Upper lobe of right lung (tissue), 1 donor: ENCODE measurements at regions not wholly inside any gene's neighbourhood (a gene's known extent, or its start where the extent isn't known, plus 50 kb on each side); places are given as distances from the start of the nearest gene placed in this dataset.

ENCODE experiments used
- ATAC-seq: fragments of 200-7000 bp; cut with Tn5 transposase; one replicate; pipeline ENCODE4 v1.9.1; 2020; ENCODE audit warnings: mild to moderate bottlenecking, moderate library complexity
- DNase-seq: peaks from one replicate; pipeline ENCODE4 v3.0.0-alpha.2; 2020
- H3K27ac ChIP-seq: fragments of 200-600 bp; one replicate; pipeline ENCODE4 v1.8.0; 2022
- H3K27me3 ChIP-seq: fragments of 200-600 bp; one replicate; pipeline ENCODE4 v1.8.0; 2022; ENCODE audit warnings: mild to moderate bottlenecking
- H3K36me3 ChIP-seq: fragments of 200-600 bp; one replicate; pipeline ENCODE4 v1.8.0; 2022
- H3K4me1 ChIP-seq: fragments of 200-600 bp; one replicate; pipeline ENCODE4 v1.8.0; 2022
- H3K4me3 ChIP-seq: fragments of 200-600 bp; one replicate; pipeline ENCODE4 v1.8.0; 2022; ENCODE audit warnings: mild to moderate bottlenecking
- H3K9me3 ChIP-seq: fragments of 200-600 bp; one replicate; pipeline ENCODE4 v1.8.0; 2022
- CTCF ChIP-seq: fragments of 200-600 bp; IDR thresholded peaks from one replicate; pipeline ENCODE4 v1.8.0; 2022; ENCODE audit warnings: antibody characterized with exemption
- intact Hi-C: fragments of 100-400 bp; cut with DNase I; formaldehyde crosslinking; loops from one replicate; pipeline ENCODE4 v1.11.0; 2022
- donor health status: DM: no; HTN: yes; CAD: no; lungs with severe emphysema.

DNA sequence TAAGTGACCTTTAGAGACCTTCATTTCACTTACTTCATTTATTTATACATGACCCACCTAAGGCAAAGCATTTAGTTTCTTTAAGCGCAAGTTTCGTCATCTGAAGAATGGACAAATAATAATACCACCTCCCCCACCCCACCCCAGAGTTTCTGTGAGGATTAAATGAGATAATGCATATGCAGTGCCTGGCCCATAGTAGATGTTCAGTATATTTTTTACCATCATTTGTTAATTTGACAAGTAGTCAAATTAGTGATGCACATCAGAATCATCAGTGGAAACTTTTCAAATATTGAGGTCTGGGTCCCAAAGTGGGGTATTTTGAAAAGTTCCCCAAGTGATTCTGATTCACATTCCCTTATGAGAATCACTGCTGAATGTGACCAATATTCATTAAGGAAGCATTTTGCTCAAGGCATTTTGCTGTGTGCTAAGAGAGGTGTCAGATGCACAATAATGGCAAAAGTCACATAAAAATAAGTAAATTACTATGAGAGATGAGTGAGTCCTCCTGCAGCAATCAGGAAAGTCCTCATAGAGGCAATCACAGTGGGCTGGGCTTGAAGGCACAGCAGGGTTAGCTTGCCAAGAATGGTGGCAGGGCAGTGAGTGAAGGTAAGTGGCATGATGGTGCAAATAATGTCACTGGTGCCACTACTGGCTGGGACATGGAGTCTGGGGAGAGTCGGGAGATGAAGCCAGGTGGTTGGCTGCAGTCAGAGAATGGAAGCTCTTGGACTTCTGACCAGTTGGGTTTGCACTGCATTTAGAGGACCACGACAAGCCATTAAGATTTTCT is 244.1 kb downstream of the PTEN start:
- H3K4me1 ChIP-seq, result no peaks in the 10 kb centered on the region
- H3K27me3 ChIP-seq, result no peaks in the 10 kb centered on the region
- H3K4me3 ChIP-seq, result no peak overlapping the region
- no peaks in the 10 kb centered on the region for H3K36me3 ChIP-seq
- no peak overlapping the region for H3K27ac ChIP-seq
- H3K9me3 ChIP-seq, result no peaks in the 10 kb centered on the region
- no peak for DNase-seq
- intact Hi-C loops, result no loop called here
- no peak for ATAC-seq
- no peak for TF ChIP-seq CTCF

DNA sequence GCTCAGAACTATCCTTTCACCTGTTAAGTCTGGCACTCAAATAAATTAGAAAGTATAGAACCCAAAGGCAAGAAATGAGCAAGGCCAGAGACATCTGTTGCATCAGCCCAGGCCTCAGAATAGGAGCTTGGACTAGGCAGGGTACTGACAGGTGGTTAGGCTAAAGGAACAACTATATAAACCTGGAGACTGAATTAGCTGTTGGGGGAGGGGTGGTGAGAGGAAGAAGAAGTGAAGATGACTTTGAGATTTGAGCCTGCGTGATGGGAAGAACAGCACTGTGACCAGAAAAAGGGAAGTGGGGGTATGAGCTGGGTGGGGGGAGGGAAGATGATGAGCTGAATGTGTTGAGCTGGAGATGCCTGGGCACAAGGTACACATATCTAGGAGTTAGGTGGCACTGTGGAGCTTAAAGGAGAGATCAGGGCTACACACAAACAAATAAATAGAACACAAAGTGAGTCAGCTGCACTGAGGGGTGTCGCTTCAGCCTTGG is 244.7 kb downstream of the PTEN start:
- no peak for DNase-seq
- ATAC-seq, result peak; percentile 76

GRCh38 chr10:88110355-88110754 is 246.9 kb downstream of the PTEN start:
- TF ChIP-seq CTCF, result no peak
- Histone ChIP-seq H3K27ac (no peak overlapping the region), H3K9me3 (no peaks in the 10 kb centered on the region), H3K36me3 (no peaks in the 10 kb centered on the region), H3K27me3 (no peaks in the 10 kb centered on the region), H3K4me1 (peaks cover 3% of the 10 kb centered on the region), H3K4me3 (no peak overlapping the region)
- intact Hi-C loops, result no loop called here
- DNase-seq (no peak), ATAC-seq (peak; percentile 33)

More for the DNA sequence above, 244.7 kb downstream of the PTEN start:
- TF ChIP-seq CTCF, result no peak
- intact Hi-C loops, result no loop called here
- no peaks in the 10 kb centered on the region for H3K9me3 ChIP-seq
- no peaks in the 10 kb centered on the region for H3K4me1 ChIP-seq
- no peak overlapping the region for H3K4me3 ChIP-seq
- H3K27ac ChIP-seq, result no peak overlapping the region
- H3K36me3 ChIP-seq, result no peaks in the 10 kb centered on the region
- H3K27me3 ChIP-seq, result no peaks in the 10 kb centered on the region

GRCh38 chr10:88110822-88111221 is 247.4 kb downstream of the PTEN start:
- intact Hi-C loops, result no loop called here
- ATAC-seq (no peak), DNase-seq (no peak)
- no peak overlapping the region for H3K4me3 ChIP-seq
- H3K27me3 ChIP-seq, result no peaks in the 10 kb centered on the region
- no peak overlapping the region for H3K27ac ChIP-seq
- H3K9me3 ChIP-seq, result no peaks in the 10 kb centered on the region
- H3K36me3 ChIP-seq, result no peaks in the 10 kb centered on the region
- peaks cover 3% of the 10 kb centered on the region for H3K4me1 ChIP-seq
- TF ChIP-seq CTCF, result no peak

DNA sequence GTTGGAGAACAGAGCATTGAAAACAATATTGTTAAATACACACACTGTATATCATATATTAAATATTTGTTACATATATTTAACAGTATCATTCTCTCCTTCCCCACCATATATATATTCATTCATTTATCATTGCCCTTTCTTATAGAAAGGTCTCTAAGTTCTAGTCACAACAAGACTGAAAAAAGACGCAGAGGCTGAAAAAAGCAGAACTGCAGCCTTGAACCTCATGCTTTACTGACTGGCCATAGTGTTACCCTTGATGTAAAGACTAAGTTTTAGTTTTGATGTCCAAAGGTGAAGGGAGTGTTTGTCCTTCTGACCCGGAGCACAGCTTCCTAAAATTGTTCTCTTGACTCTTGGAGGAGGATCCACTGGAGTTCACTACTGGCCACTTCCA is 247.9 kb downstream of the PTEN start:
- no peak overlapping the region for H3K4me3 ChIP-seq
- no peaks in the 10 kb centered on the region for H3K36me3 ChIP-seq
- peaks cover 3% of the 10 kb centered on the region for H3K4me1 ChIP-seq
- ATAC-seq (no peak), DNase-seq (no peak)
- H3K27ac ChIP-seq, result no peak overlapping the region
- H3K9me3 ChIP-seq, result no peaks in the 10 kb centered on the region
- intact Hi-C loops, result no loop called here
- no peaks in the 10 kb centered on the region for H3K27me3 ChIP-seq
- no peak for TF ChIP-seq CTCF
